ENCODE measurements at regions not wholly inside any gene's neighbourhood (a gene's known extent, or its start where the extent isn't known, plus 50 kb on each side); places are given as distances from the start of the nearest gene placed in this dataset.
"Not testable (repeated sequence)": the region's sequence is repeated elsewhere in the genome, so short reads cannot be mapped to it uniquely, and the experiment has no call there.

DNA sequence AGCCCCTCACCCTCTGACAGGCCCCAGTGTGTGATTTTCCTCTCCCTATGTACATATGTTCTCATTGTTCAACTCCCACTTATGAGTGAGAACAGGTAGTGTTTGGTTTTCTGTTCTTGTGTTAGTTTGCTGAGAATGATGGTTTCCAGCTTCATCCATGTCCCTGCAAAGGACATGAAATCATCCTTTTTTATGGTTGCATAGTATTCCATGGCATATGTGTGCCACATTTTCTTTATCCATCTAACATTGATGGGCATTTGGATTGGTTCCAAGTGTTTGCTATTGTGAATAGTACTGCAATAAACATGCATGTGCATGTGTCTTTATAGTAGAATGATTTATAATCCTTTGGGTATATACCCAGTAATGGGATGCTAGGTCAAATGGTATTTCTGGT is 223.7 kb upstream of the VLDLR start:
- not testable (repeated sequence) for H3K4me3 ChIP-seq (ENCODE audit: low read length); H3K4ac ChIP-seq (ENCODE audit: low read depth, low read length); H2AK5ac ChIP-seq (ENCODE audit: low read length); H2BK15ac ChIP-seq (replicated peaks; ENCODE audit: low read depth); H2BK5ac ChIP-seq (ENCODE audit: low read length); H3K56ac ChIP-seq (ENCODE audit: low read length); H3K18ac ChIP-seq (ENCODE audit: low read length); DNase-seq; H3K23ac ChIP-seq (ENCODE audit: low read length); H3K79me2 ChIP-seq (ENCODE audit: control insufficient read depth, insufficient read depth, low read length); H2BK120ac ChIP-seq (ENCODE audit: low read depth, low read length); H3K9ac ChIP-seq (ENCODE audit: low read length); H3K27ac ChIP-seq (ENCODE audit: low read depth, low read length); H3K4me2 ChIP-seq (ENCODE audit: low read length); H3K27me3 ChIP-seq (ENCODE audit: insufficient read depth, low read length, poor library complexity); H3K79me1 ChIP-seq (ENCODE audit: low read length); H3K4me1 ChIP-seq (ENCODE audit: control insufficient read depth, low read depth, low read length); H4K8ac ChIP-seq (ENCODE audit: low read depth, low read length); H4K5ac ChIP-seq (ENCODE audit: low read length); H3K36me3 ChIP-seq (ENCODE audit: control insufficient read depth, insufficient read depth, low read length)

DNA sequence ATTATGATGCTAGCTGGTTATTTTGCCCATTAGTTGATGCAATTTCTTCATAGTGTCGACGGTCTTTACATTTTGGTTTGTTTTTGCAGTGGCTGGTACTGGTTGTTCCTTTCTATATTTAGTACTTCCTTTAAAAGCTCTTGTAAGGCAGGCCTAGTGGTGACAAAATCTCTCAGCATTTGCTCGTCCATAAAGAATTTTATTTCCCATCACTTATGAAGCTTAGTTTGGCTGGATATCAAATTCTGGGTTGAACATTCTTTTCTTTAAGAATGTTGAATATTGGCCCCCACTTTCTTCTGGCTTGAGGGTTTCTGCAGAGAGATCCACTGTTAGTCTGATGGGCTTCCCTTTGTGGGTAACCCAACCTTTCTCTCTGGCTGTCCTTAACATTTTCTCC is 219.8 kb upstream of the VLDLR start:
- not testable (repeated sequence) for H2AK5ac ChIP-seq (ENCODE audit: low read length); H3K27me3 ChIP-seq (ENCODE audit: insufficient read depth, low read length, poor library complexity); H3K36me3 ChIP-seq (ENCODE audit: control insufficient read depth, insufficient read depth, low read length); H3K4me3 ChIP-seq (ENCODE audit: low read length); H3K79me1 ChIP-seq (ENCODE audit: low read length); H2BK15ac ChIP-seq (replicated peaks; ENCODE audit: low read depth); H3K27ac ChIP-seq (ENCODE audit: low read depth, low read length); H3K18ac ChIP-seq (ENCODE audit: low read length); H3K23ac ChIP-seq (ENCODE audit: low read length); H4K5ac ChIP-seq (ENCODE audit: low read length); H3K79me2 ChIP-seq (ENCODE audit: control insufficient read depth, insufficient read depth, low read length); H2BK5ac ChIP-seq (ENCODE audit: low read length); H3K4me1 ChIP-seq (ENCODE audit: control insufficient read depth, low read depth, low read length); H2BK120ac ChIP-seq (ENCODE audit: low read depth, low read length); H3K56ac ChIP-seq (ENCODE audit: low read length); H4K8ac ChIP-seq (ENCODE audit: low read depth, low read length); H3K4me2 ChIP-seq (ENCODE audit: low read length); H3K4ac ChIP-seq (ENCODE audit: low read depth, low read length); DNase-seq; H3K9ac ChIP-seq (ENCODE audit: low read length)
- no CpG with 5 or more reads among the region's 3 CpGs for WGBS (ENCODE audit: extremely low coverage, insufficient coverage, low lambda C conversion rate)

DNA sequence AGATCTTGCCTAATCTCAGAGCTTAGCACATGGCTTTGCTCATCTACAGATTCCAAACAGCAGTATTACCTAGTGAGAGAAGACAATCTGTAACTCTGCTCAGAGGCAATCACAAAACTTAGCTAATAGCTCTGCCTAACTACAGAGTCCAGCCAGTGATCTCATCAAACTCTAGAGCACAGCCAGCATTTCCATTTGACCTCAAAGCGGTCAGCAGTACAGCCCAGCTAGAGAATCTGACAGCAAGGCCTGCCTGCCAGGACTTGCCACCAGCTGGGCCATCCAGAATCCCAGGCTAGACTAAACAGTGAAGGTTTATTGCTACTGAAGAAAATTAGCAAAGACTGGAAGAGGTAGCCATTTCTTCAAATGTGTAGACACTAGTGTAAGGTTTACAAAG is 217.9 kb upstream of the VLDLR start:
- H2BK5ac ChIP-seq (ENCODE audit: low read length), result no peak overlapping the region
- H2BK15ac ChIP-seq (replicated peaks; ENCODE audit: low read depth), result no peak overlapping the region
- H2BK120ac ChIP-seq (ENCODE audit: low read depth, low read length), result no peak overlapping the region
- H3K36me3 ChIP-seq (ENCODE audit: control insufficient read depth, insufficient read depth, low read length), result no peaks in the 10 kb centered on the region
- H3K27me3 ChIP-seq (ENCODE audit: insufficient read depth, low read length, poor library complexity), result no peaks in the 10 kb centered on the region
- no peak overlapping the region for H3K18ac ChIP-seq (ENCODE audit: low read length)
- no peak overlapping the region for H3K9ac ChIP-seq (ENCODE audit: low read length)
- H3K79me1 ChIP-seq (ENCODE audit: low read length), result no peaks in the 10 kb centered on the region
- no CpG with 5 or more reads among the region's 1 CpG for WGBS (ENCODE audit: extremely low coverage, insufficient coverage, low lambda C conversion rate)
- H3K4me1 ChIP-seq (ENCODE audit: control insufficient read depth, low read depth, low read length), result no peaks in the 10 kb centered on the region
- H3K23ac ChIP-seq (ENCODE audit: low read length), result no peak overlapping the region
- DNase-seq, result no peak
- no peak overlapping the region for H4K5ac ChIP-seq (ENCODE audit: low read length)
- H3K27ac ChIP-seq (ENCODE audit: low read depth, low read length), result no peak overlapping the region
- no peak overlapping the region for H4K8ac ChIP-seq (ENCODE audit: low read depth, low read length)
- H3K79me2 ChIP-seq (ENCODE audit: control insufficient read depth, insufficient read depth, low read length), result no peaks in the 10 kb centered on the region
- no peak overlapping the region for H3K4me3 ChIP-seq (ENCODE audit: low read length)
- no peak overlapping the region for H2AK5ac ChIP-seq (ENCODE audit: low read length)
- no peak overlapping the region for H3K4me2 ChIP-seq (ENCODE audit: low read length)
- no peak overlapping the region for H3K56ac ChIP-seq (ENCODE audit: low read length)
- no peak overlapping the region for H3K4ac ChIP-seq (ENCODE audit: low read depth, low read length)

DNA sequence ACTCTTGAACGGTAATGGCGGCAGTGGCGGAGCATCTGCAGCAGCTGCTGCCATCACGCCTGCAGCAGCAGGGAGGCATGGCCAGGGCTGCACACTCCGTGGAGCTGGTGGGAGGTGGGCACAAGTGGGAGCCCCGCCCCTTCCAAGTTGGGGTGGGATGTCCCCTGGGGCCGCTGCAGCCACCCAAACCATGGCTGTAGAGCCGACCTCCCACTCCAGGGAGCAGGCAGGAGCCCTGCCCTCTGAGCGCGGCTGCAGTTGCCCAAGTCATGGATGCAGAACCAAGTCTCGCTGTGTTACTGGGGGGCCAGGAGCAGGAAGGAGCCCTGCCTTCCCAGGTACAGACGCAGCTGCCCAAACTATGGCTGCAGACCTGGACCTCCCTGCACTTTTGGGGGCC is 215.3 kb upstream of the VLDLR start:
- H2AK5ac ChIP-seq (ENCODE audit: low read length), result no peak overlapping the region
- no peak overlapping the region for H4K5ac ChIP-seq (ENCODE audit: low read length)
- H3K4me2 ChIP-seq (ENCODE audit: low read length), result no peak overlapping the region
- no peaks in the 10 kb centered on the region for H3K36me3 ChIP-seq (ENCODE audit: control insufficient read depth, insufficient read depth, low read length)
- no peak overlapping the region for H3K23ac ChIP-seq (ENCODE audit: low read length)
- H3K9ac ChIP-seq (ENCODE audit: low read length), result no peak overlapping the region
- no peaks in the 10 kb centered on the region for H3K4me1 ChIP-seq (ENCODE audit: control insufficient read depth, low read depth, low read length)
- no peak overlapping the region for H2BK5ac ChIP-seq (ENCODE audit: low read length)
- H3K27ac ChIP-seq (ENCODE audit: low read depth, low read length), result no peak overlapping the region
- H3K4me3 ChIP-seq (ENCODE audit: low read length), result no peak overlapping the region
- WGBS (ENCODE audit: extremely low coverage, insufficient coverage, low lambda C conversion rate), result no CpG with 5 or more reads among the region's 12 CpGs
- H3K79me1 ChIP-seq (ENCODE audit: low read length), result no peaks in the 10 kb centered on the region
- H3K18ac ChIP-seq (ENCODE audit: low read length), result no peak overlapping the region
- no peak overlapping the region for H2BK15ac ChIP-seq (replicated peaks; ENCODE audit: low read depth)
- H3K56ac ChIP-seq (ENCODE audit: low read length), result no peak overlapping the region
- no peak overlapping the region for H4K8ac ChIP-seq (ENCODE audit: low read depth, low read length)
- no peaks in the 10 kb centered on the region for H3K27me3 ChIP-seq (ENCODE audit: insufficient read depth, low read length, poor library complexity)
- H3K79me2 ChIP-seq (ENCODE audit: control insufficient read depth, insufficient read depth, low read length), result no peaks in the 10 kb centered on the region
- H3K4ac ChIP-seq (ENCODE audit: low read depth, low read length), result no peak overlapping the region
- H2BK120ac ChIP-seq (ENCODE audit: low read depth, low read length), result no peak overlapping the region
- DNase-seq, result no peak

DNA sequence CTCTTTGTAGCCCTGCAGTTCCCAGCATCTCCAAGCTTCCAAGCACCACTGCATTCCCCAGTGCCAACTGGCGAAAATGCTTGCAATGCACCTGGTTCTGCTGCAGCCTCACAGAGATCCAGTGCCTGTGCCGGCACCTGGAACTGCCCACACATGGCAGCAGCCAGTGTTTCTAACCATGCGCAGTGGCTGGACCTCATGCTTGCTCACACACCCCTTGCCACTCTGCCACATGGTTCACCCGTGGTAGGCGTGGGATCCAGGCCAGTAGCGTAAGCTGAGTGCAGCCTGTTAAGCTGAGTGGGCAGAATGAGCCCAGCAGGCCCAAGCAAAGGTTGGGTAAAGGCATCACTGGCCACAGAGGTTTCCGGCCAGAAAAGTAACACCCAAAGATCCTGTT is 214.1 kb upstream of the VLDLR start:
- no peak overlapping the region for H3K27ac ChIP-seq (ENCODE audit: low read depth, low read length)
- WGBS (ENCODE audit: extremely low coverage, insufficient coverage, low lambda C conversion rate), result no CpG with 5 or more reads among the region's 7 CpGs
- no peak overlapping the region for H4K5ac ChIP-seq (ENCODE audit: low read length)
- no peak overlapping the region for H3K56ac ChIP-seq (ENCODE audit: low read length)
- H3K18ac ChIP-seq (ENCODE audit: low read length), result no peak overlapping the region
- H2BK120ac ChIP-seq (ENCODE audit: low read depth, low read length), result no peak overlapping the region
- H3K4ac ChIP-seq (ENCODE audit: low read depth, low read length), result no peak overlapping the region
- no peak overlapping the region for H3K4me2 ChIP-seq (ENCODE audit: low read length)
- no peaks in the 10 kb centered on the region for H3K27me3 ChIP-seq (ENCODE audit: insufficient read depth, low read length, poor library complexity)
- H3K79me1 ChIP-seq (ENCODE audit: low read length), result no peaks in the 10 kb centered on the region
- DNase-seq, result no peak
- no peak overlapping the region for H4K8ac ChIP-seq (ENCODE audit: low read depth, low read length)
- H2BK5ac ChIP-seq (ENCODE audit: low read length), result no peak overlapping the region
- no peak overlapping the region for H3K9ac ChIP-seq (ENCODE audit: low read length)
- peaks cover 2% of the 10 kb centered on the region for H3K4me1 ChIP-seq (ENCODE audit: control insufficient read depth, low read depth, low read length)
- H3K23ac ChIP-seq (ENCODE audit: low read length), result no peak overlapping the region
- H2BK15ac ChIP-seq (replicated peaks; ENCODE audit: low read depth), result no peak overlapping the region
- no peak overlapping the region for H2AK5ac ChIP-seq (ENCODE audit: low read length)
- H3K4me3 ChIP-seq (ENCODE audit: low read length), result no peak overlapping the region
- H3K36me3 ChIP-seq (ENCODE audit: control insufficient read depth, insufficient read depth, low read length), result no peaks in the 10 kb centered on the region
- H3K79me2 ChIP-seq (ENCODE audit: control insufficient read depth, insufficient read depth, low read length), result no peaks in the 10 kb centered on the region

DNA sequence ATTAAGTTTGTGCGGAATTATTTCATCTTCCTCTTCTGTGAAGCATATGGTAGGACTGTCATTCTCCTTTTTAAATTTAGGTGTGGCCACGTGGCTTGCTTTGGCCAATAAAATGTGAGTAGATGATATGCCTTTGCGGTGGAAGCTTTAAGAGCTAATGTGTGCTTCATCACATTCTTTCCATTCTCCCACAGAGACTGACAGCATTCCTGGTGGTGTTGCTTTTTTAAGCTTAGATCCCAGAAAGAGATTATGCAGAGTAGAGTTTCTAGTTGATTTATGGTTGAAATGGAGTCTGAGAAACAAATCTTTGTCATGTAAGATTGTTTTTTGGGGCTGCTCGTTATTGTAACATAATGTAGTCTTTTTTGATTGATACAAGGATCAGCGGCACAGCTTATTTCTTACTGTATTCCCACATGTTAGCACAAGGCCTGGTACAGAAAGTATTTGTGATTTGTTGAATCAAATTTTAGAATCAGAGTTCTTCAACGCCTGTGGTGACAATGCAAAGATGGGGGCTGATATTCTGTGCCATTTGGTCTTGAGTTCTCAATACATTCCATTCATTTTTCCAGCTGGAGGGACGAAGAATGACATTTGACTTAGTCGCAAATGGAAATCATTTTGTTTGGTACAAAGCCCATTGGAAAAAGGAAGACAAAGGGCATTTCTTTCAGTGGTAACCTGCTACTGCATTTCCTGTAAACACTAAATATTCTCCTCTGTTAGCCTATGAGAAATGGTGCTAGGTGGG is 209.9 kb upstream of the VLDLR start:
- no peaks in the 10 kb centered on the region for H3K27me3 ChIP-seq (ENCODE audit: insufficient read depth, low read length, poor library complexity)
- H3K4me3 ChIP-seq (ENCODE audit: low read length), result no peak overlapping the region
- no peak overlapping the region for H3K9ac ChIP-seq (ENCODE audit: low read length)
- no peak overlapping the region for H3K23ac ChIP-seq (ENCODE audit: low read length)
- no peak overlapping the region for H3K27ac ChIP-seq (ENCODE audit: low read depth, low read length)
- no peak overlapping the region for H4K8ac ChIP-seq (ENCODE audit: low read depth, low read length)
- H3K4ac ChIP-seq (ENCODE audit: low read depth, low read length), result no peak overlapping the region
- peak; percentile 94 for DNase-seq
- H4K5ac ChIP-seq (ENCODE audit: low read length), result no peak overlapping the region
- no peaks in the 10 kb centered on the region for H3K79me2 ChIP-seq (ENCODE audit: control insufficient read depth, insufficient read depth, low read length)
- WGBS (ENCODE audit: extremely low coverage, insufficient coverage, low lambda C conversion rate), result no CpG with 5 or more reads among the region's 8 CpGs
- H3K4me1 ChIP-seq (ENCODE audit: control insufficient read depth, low read depth, low read length), result peaks cover 2% of the 10 kb centered on the region
- H3K56ac ChIP-seq (ENCODE audit: low read length), result no peak overlapping the region
- no peak overlapping the region for H2BK5ac ChIP-seq (ENCODE audit: low read length)
- H2BK15ac ChIP-seq (replicated peaks; ENCODE audit: low read depth), result no peak overlapping the region
- H3K4me2 ChIP-seq (ENCODE audit: low read length), result no peak overlapping the region
- peak overlapping the region; percentile 30 for H3K18ac ChIP-seq (ENCODE audit: low read length)
- H2AK5ac ChIP-seq (ENCODE audit: low read length), result no peak overlapping the region
- H3K36me3 ChIP-seq (ENCODE audit: control insufficient read depth, insufficient read depth, low read length), result no peaks in the 10 kb centered on the region
- peak overlapping the region; percentile 45 for H2BK120ac ChIP-seq (ENCODE audit: low read depth, low read length)
- no peaks in the 10 kb centered on the region for H3K79me1 ChIP-seq (ENCODE audit: low read length)
